Kidney (tissue), 13 donors: ENCODE measurements at regions not wholly inside any gene's neighbourhood (a gene's known extent, or its start where the extent isn't known, plus 50 kb on each side); places are given as distances from the start of the nearest gene placed in this dataset.
"Not testable (repeated sequence)": the region's sequence is repeated elsewhere in the genome, so short reads cannot be mapped to it uniquely, and the experiment has no call there.

Source experiments
- DNase-seq, 5 donors: peaks; one replicate each; pipeline ENCODE4 v3.0.0-alpha.2; 2013 to 2020
- FAIRE-seq: peaks from 2 replicates; lab custom pipeline; 2012; peaks lifted over from hg19 to GRCh38; lab: Jason Lieb, UNC
- H3K27ac ChIP-seq, 2 donors: one replicate each; pipeline ENCODE4 v1.7.0; 2013; ENCODE audit warnings: low read depth in 2 of 2, low read length in 2 of 2, inconsistent platforms in 1 of 2
- H3K27me3 ChIP-seq: one replicate; pipeline ENCODE4 v1.7.1; 2013; ENCODE audit warnings: low read length, inconsistent platforms; ENCODE audit not compliant: control insufficient read depth, insufficient read depth
- H3K36me3 ChIP-seq, 3 donors: one replicate each; pipeline versions ENCODE4 v1.7.0 to v1.7.1; 2013; ENCODE audit warnings: low read length in 3 of 3, control low read depth in 1 of 3, inconsistent platforms in 1 of 3; ENCODE audit not compliant: insufficient read depth in 3 of 3, control insufficient read depth in 2 of 3
- H3K4me1 ChIP-seq, 3 donors: one replicate each; pipeline versions ENCODE4 v1.7.0 to v1.7.1; 2013; ENCODE audit warnings: low read length in 3 of 3, inconsistent platforms in 1 of 3, low read depth in 1 of 3; ENCODE audit not compliant: control insufficient read depth in 2 of 3, insufficient read depth in 2 of 3
- H3K4me3 ChIP-seq, 3 donors: one replicate each; pipeline versions ENCODE4 v1.7.0 to v1.8.1; 2013; ENCODE audit warnings: low read length in 3 of 3, control low read depth in 1 of 3, inconsistent platforms in 1 of 3
- H3K9ac ChIP-seq, 3 donors: one replicate each; pipeline versions ENCODE4 v1.7.0 to v1.7.1; 2013; ENCODE audit warnings: low read length in 3 of 3, control low read depth in 1 of 3, inconsistent platforms in 1 of 3
- H3K9me3 ChIP-seq, 3 donors: one replicate each; pipeline versions ENCODE4 v1.7.0 to v1.7.1; 2013; ENCODE audit warnings: low read length in 3 of 3, control low read depth in 1 of 3, inconsistent platforms in 1 of 3; ENCODE audit not compliant: control insufficient read depth in 2 of 3, insufficient read depth in 1 of 3
- CTCF ChIP-seq: IDR thresholded peaks from 3 replicates; pipeline ENCODE4 v1.5.1; 2012; ENCODE audit warnings: mild to moderate bottlenecking, moderate library complexity, borderline replicate concordance; ENCODE audit not compliant: insufficient read depth; ENCODE audit errors: extremely low read depth
- intact Hi-C: fragments of 100-400 bp; cut with DNase I; formaldehyde crosslinking; loops from one replicate; pipeline ENCODE4 v1.11.1; 2022
- donor health status: control.
- donor health status: control.
- donor health status: control.
- donor health status: control.
- donor health status: control.
- donor health status: DM: yes; HTN: yes; CAD: no.
- donor health status: Normal renal cell carcinoma (clear cell type).

DNA sequence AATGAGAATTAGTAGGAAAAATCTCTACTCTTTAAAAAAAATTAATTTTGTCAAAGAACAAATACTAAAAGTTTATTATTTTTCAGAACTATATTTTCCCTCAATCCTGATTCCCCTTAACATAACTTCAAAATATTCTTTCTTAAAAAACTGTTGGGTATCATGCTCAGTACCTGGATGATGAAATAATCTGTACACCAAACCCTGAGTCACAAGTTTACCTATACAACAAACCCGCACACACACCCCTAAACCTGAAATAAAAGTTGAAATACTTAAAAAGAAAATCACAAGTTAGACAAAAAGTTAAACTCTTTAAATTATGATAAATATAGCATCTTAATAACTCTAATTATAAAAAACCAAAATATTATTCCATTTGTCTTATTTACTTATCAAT is 812.3 kb downstream of the MAT2B start:
- no peak for TF ChIP-seq CTCF

GRCh38 chr5:164319161-164319560 is 813.7 kb downstream of the MAT2B start:
- no peak overlapping the region for H3K27ac ChIP-seq
- no peaks in the 10 kb centered on the region for H3K36me3 ChIP-seq
- no peak for TF ChIP-seq CTCF
- H3K9me3 ChIP-seq: no peaks in the 10 kb centered on the region
- FAIRE-seq (no peak), DNase-seq (no peak)
- H3K4me3 ChIP-seq: no peak overlapping the region
- no peaks in the 10 kb centered on the region for H3K27me3 ChIP-seq
- intact Hi-C loops: no loop called here
- no peaks in the 10 kb centered on the region for H3K4me1 ChIP-seq
- no peak overlapping the region for H3K9ac ChIP-seq

More for the DNA sequence above, 812.3 kb downstream of the MAT2B start:
- no peaks in the 10 kb centered on the region for H3K9me3 ChIP-seq
- no peaks in the 10 kb centered on the region for H3K36me3 ChIP-seq
- no peaks in the 10 kb centered on the region for H3K4me1 ChIP-seq
- FAIRE-seq (peak; percentile 77), DNase-seq (no peak)
- no peak overlapping the region for H3K9ac ChIP-seq
- intact Hi-C loops: no loop called here
- H3K4me3 ChIP-seq: no peak overlapping the region
- no peak overlapping the region for H3K27ac ChIP-seq
- H3K27me3 ChIP-seq: no peaks in the 10 kb centered on the region

DNA sequence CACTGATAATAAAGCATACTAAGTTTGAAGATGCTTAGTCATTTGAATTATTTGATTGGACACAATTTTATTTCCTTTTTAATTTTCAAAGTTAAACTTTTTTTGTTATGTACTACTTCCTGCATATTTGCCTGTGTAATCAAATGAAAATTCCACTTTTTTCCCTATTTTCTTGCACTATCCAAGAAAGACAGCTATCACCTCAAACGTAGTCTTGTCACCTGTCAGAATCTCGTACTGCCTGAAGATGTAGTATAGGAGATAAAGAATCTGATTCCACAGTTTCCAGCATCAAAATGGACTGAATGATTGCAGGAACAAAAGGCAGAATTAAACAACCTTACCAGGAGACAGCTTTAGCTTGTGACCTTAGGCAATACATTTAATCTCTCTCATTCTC is 818.8 kb downstream of the MAT2B start:
- Histone ChIP-seq H3K27me3 (no peaks in the 10 kb centered on the region), H3K9ac (no peak overlapping the region), H3K9me3 (peaks cover 0 to 9% (median 0%) of the 10 kb centered on the region in 3 donors), H3K4me1 (no peaks in the 10 kb centered on the region), H3K36me3 (no peaks in the 10 kb centered on the region), H3K27ac (no peak overlapping the region), H3K4me3 (no peak overlapping the region)
- intact Hi-C loops: no loop called here
- DNase-seq: no peak
- no peak for FAIRE-seq
- no peak for TF ChIP-seq CTCF

DNA sequence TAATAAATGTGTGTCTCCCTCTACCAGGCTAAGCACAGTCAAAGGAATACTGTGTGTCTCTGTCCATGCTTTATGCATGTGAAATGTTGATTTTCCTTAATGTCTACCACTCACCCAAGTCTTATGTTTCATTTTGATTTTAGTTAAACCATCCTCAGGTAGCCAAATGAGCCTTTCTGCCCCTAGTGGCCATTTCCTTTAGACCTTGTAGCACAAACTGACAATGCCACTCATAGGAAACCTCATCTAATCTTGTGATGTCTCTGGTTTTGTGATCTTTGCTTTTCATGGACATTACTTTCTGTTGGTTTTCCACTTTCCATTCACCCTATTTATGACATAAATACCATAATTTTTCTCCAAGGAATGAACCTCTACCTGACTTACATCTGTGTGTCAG is 820.8 kb downstream of the MAT2B start:
- TF ChIP-seq CTCF: no peak
- H3K36me3 ChIP-seq: no peaks in the 10 kb centered on the region
- no peak overlapping the region for H3K27ac ChIP-seq
- FAIRE-seq: no peak
- no peak overlapping the region for H3K4me3 ChIP-seq
- peaks cover 0 to 9% (median 0%) of the 10 kb centered on the region in 3 donors for H3K9me3 ChIP-seq
- H3K4me1 ChIP-seq: no peaks in the 10 kb centered on the region
- DNase-seq: no peak
- intact Hi-C loops: no loop called here
- no peaks in the 10 kb centered on the region for H3K27me3 ChIP-seq
- no peak overlapping the region for H3K9ac ChIP-seq

GRCh38 chr5:164327166-164327565 is 821.7 kb downstream of the MAT2B start:
- H3K9ac ChIP-seq, intact Hi-C loops, H3K4me3 ChIP-seq, H3K36me3 ChIP-seq, FAIRE-seq, H3K4me1 ChIP-seq, DNase-seq, H3K27me3 ChIP-seq, H3K27ac ChIP-seq, H3K9me3 ChIP-seq: not testable (repeated sequence)
